ENCODE measurements at regions not wholly inside any gene's neighbourhood (a gene's known extent, or its start where the extent isn't known, plus 50 kb on each side); places are given as distances from the start of the nearest gene placed in this dataset.

GRCh38 chr16:66277311-66278070 is 89.0 kb upstream of the CDH5 start:
- TF ChIP-seq CTCF (IDR thresholded peaks at IDR 0.05) (no peak), POLR2AphosphoS5 (IDR thresholded peaks at IDR 0.05; ENCODE audit: insufficient read depth in 1 of 2, low read depth in 1 of 2) (no peak)
